ENCODE measurements at regions not wholly inside any gene's neighbourhood (a gene's known extent, or its start where the extent isn't known, plus 50 kb on each side); places are given as distances from the start of the nearest gene placed in this dataset.

GRCh38 chr5:97267767-97268166 is 84.7 kb upstream of the RIOK2 start:
- no TSS peak for BruUV-seq (replicated peaks)
- Mint-ChIP-seq H3K36me3 (ENCODE audit: insufficient read depth, unreplicated experiment) (no peaks in the 10 kb centered on the region), H3K27me3 (ENCODE audit: insufficient read depth, unreplicated experiment) (peaks cover 3% of the 10 kb centered on the region), H3K27ac (ENCODE audit: unreplicated experiment) (no peak overlapping the region), H3K4me3 (ENCODE audit: unreplicated experiment) (no peak overlapping the region), H3K4me1 (ENCODE audit: low read depth, unreplicated experiment) (no peaks in the 10 kb centered on the region), H3K9me3 (ENCODE audit: unreplicated experiment) (peaks cover 2% of the 10 kb centered on the region)
- no peak for TF ChIP-seq CTCF (IDR thresholded peaks at IDR 0.05; ENCODE audit: insufficient read depth in 1 of 2, low read depth in 1 of 2, low read length in 1 of 2, severe bottlenecking in 1 of 2, unreplicated experiment in 1 of 2)
- POLR2A ChIA-PET, result no interaction called here
- intact Hi-C loops (cut with micrococcal nuclease; ENCODE audit: unreplicated experiment), result no loop called here
- no peaks in the 10 kb centered on the region; the same call in 1 of the 2 replicates for H3K27me3 ChIP-seq (replicated peaks; ENCODE audit: control insufficient read depth, insufficient read depth, low read length)
- no peaks in the 10 kb centered on the region for H3K36me3 ChIP-seq (ENCODE audit: control insufficient read depth, insufficient read depth, low read length)
- CTCF ChIA-PET, result no interaction called here
- no peaks in the 10 kb centered on the region for H3K9me3 ChIP-seq
- no peak for DNase-seq
- no peak overlapping the region for H3K4me3 ChIP-seq (ENCODE audit: low read depth, low read length)
- no peaks in the 10 kb centered on the region for H3K4me1 ChIP-seq

- H3K4me1 Mint-ChIP-seq (ENCODE audit: low read depth, unreplicated experiment), result peaks cover 8% of the 10 kb centered on the region
- POLR2A ChIA-PET, result no interaction called here
- intact Hi-C loops (cut with micrococcal nuclease; ENCODE audit: unreplicated experiment), result no loop called here
- DNase-seq, result no peak
- H3K27ac Mint-ChIP-seq (ENCODE audit: unreplicated experiment), result no peak overlapping the region
- H3K4me1 ChIP-seq, result no peaks in the 10 kb centered on the region
- no peak for TF ChIP-seq CTCF (IDR thresholded peaks at IDR 0.05; ENCODE audit: insufficient read depth in 1 of 2, low read depth in 1 of 2, low read length in 1 of 2, severe bottlenecking in 1 of 2, unreplicated experiment in 1 of 2)
- no peaks in the 10 kb centered on the region for H3K27me3 ChIP-seq (replicated peaks; ENCODE audit: control insufficient read depth, insufficient read depth, low read length)
- H3K4me3 ChIP-seq (ENCODE audit: low read depth, low read length), result no peak overlapping the region
- no peaks in the 10 kb centered on the region for H3K36me3 Mint-ChIP-seq (ENCODE audit: insufficient read depth, unreplicated experiment)
- CTCF ChIA-PET, result no interaction called here
- H3K27me3 Mint-ChIP-seq (ENCODE audit: insufficient read depth, unreplicated experiment), result peaks cover 5% of the 10 kb centered on the region
- no peaks in the 10 kb centered on the region for H3K36me3 ChIP-seq (ENCODE audit: control insufficient read depth, insufficient read depth, low read length)
- H3K9me3 Mint-ChIP-seq (ENCODE audit: unreplicated experiment), result peaks cover 22% of the 10 kb centered on the region
- BruUV-seq (replicated peaks), result no TSS peak
- no peaks in the 10 kb centered on the region for H3K9me3 ChIP-seq
- H3K4me3 Mint-ChIP-seq (ENCODE audit: unreplicated experiment), result no peak overlapping the region
Measured at GRCh38 chr5:97276474-97277120, 93.5 kb upstream of the RIOK2 start.

- Mint-ChIP-seq H3K27me3 (ENCODE audit: insufficient read depth, unreplicated experiment) (peaks cover 2% of the 10 kb centered on the region), H3K4me3 (ENCODE audit: unreplicated experiment) (no peak overlapping the region), H3K9me3 (ENCODE audit: unreplicated experiment) (peaks cover 18% of the 10 kb centered on the region), H3K27ac (ENCODE audit: unreplicated experiment) (no peak overlapping the region), H3K4me1 (ENCODE audit: low read depth, unreplicated experiment) (no peaks in the 10 kb centered on the region), H3K36me3 (ENCODE audit: insufficient read depth, unreplicated experiment) (no peaks in the 10 kb centered on the region)
- ChIA-PET POLR2A (interaction anchor here (0.7 kb wide), 1 partner anchor 213 kb away, joined by 3 read pairs; no protein-coding TSS in a partner anchor), CTCF (interaction anchor here (0.5 kb wide), 1 partner anchor 315 kb away, joined by 4 read pairs; no protein-coding TSS in a partner anchor)
- no peaks in the 10 kb centered on the region for H3K9me3 ChIP-seq
- no peak for TF ChIP-seq CTCF (IDR thresholded peaks at IDR 0.05; ENCODE audit: insufficient read depth in 1 of 2, low read depth in 1 of 2, low read length in 1 of 2, severe bottlenecking in 1 of 2, unreplicated experiment in 1 of 2)
- BruUV-seq (replicated peaks), result no TSS peak
- H3K27me3 ChIP-seq (replicated peaks; ENCODE audit: control insufficient read depth, insufficient read depth, low read length), result no peaks in the 10 kb centered on the region
- H3K4me3 ChIP-seq (ENCODE audit: low read depth, low read length), result no peak overlapping the region
- intact Hi-C loops (cut with micrococcal nuclease; ENCODE audit: unreplicated experiment), result no loop called here
- no peaks in the 10 kb centered on the region for H3K36me3 ChIP-seq (ENCODE audit: control insufficient read depth, insufficient read depth, low read length)
- no peaks in the 10 kb centered on the region for H3K4me1 ChIP-seq
- no peak for DNase-seq
Measured at GRCh38 chr5:97281257-97281656, 98.2 kb upstream of the RIOK2 start.
